ENCODE measurements at regions not wholly inside any gene's neighbourhood (a gene's known extent, or its start where the extent isn't known, plus 50 kb on each side); places are given as distances from the start of the nearest gene placed in this dataset.

DNA sequence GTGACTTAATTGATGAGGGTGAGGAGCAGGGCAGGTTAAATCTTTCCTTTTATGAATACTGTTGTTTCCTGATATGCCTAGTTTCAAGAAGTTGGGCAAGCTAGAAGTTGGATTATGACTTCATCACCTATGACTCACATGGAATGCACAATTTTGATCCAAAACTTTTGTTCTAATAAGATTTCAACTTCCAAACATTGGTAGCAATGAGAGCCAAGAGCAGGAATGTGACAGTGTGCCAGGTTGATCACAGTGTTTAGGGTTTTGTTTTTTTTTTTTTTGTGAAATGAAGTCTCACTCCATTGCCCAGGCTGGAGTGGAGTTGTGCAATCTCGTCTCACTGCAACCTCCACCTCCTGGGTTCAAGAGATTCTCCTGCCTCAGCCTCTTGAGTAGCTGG is 349.4 kb downstream of the DUSP10 start:
- TF ChIP-seq, protein P1, sequence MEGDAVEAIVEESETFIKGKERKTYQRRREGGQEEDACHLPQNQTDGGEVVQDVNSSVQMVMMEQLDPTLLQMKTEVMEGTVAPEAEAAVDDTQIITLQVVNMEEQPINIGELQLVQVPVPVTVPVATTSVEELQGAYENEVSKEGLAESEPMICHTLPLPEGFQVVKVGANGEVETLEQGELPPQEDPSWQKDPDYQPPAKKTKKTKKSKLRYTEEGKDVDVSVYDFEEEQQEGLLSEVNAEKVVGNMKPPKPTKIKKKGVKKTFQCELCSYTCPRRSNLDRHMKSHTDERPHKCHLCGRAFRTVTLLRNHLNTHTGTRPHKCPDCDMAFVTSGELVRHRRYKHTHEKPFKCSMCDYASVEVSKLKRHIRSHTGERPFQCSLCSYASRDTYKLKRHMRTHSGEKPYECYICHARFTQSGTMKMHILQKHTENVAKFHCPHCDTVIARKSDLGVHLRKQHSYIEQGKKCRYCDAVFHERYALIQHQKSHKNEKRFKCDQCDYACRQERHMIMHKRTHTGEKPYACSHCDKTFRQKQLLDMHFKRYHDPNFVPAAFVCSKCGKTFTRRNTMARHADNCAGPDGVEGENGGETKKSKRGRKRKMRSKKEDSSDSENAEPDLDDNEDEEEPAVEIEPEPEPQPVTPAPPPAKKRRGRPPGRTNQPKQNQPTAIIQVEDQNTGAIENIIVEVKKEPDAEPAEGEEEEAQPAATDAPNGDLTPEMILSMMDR (IDR thresholded peaks at IDR 0.05; ENCODE audit: unreplicated experiment in 3 of 3) = no peak
- Mint-ChIP-seq H3K4me1 (no peaks in the 10 kb centered on the region), H3K27ac (no peak overlapping the region), H3K27me3 (ENCODE audit: low read depth) (peaks cover 4% of the 10 kb centered on the region), H3K4me3 (no peak overlapping the region), H3K9me3 (peaks cover 21% of the 10 kb centered on the region), H3K36me3 (ENCODE audit: low read depth) (no peaks in the 10 kb centered on the region)

DNA sequence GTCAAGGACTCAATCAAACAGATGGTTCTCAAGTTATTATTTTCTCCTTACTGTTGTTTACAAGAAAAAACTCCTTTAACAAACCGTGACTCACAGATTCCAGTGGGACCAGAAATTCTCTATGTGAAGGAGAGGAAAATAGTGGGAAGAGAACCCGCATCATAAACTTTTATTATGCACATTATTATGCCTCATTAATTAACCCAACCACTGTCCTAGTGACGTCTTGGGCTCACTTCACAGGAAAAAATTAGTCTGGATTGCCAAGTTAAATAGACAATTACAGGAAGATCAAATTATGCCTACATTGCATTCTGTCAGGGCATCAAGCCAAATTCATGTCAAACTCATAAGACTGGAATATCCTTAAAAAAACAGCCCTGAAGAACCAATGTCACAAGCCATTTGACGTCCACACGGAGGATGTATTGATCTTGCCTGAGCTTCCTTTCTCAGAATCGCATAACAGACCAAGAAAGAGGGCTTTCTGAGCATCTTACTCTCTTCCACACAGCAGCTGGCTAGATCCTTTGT is 347.8 kb downstream of the DUSP10 start:
- TF ChIP-seq, protein P1 (IDR thresholded peaks at IDR 0.05; ENCODE audit: unreplicated experiment in 3 of 3) = no peak
- Mint-ChIP-seq H3K9me3 (peaks cover 22% of the 10 kb centered on the region), H3K36me3 (ENCODE audit: low read depth) (no peaks in the 10 kb centered on the region), H3K4me1 (no peaks in the 10 kb centered on the region), H3K4me3 (no peak overlapping the region), H3K27ac (peak overlapping the region in 1 of 3 experiments; percentile 33), H3K27me3 (ENCODE audit: low read depth) (no peaks in the 10 kb centered on the region)

DNA sequence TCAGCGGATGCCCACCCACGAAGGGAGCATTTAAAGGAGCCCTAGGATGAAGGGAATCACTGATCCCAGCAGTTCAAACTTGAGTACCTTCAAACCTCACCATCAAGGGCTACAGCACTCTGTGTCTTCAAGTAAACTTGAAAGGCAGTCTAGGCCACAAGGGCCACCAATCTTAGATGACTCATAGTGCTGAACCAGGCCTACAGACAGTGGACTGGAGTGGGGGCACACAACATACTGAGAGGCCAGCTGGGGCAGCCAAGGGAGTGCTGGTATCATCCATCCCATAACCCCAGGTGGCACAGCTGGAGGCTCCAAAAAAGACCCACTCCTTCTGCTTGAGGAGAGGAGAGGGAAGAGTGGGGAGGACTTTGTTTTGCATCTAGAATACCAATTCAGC is 345.4 kb downstream of the DUSP10 start:
- H3K9me3 Mint-ChIP-seq = peaks cover 36% of the 10 kb centered on the region
- TF ChIP-seq, protein P1 (IDR thresholded peaks at IDR 0.05; ENCODE audit: unreplicated experiment in 3 of 3) = no peak
- no peaks in the 10 kb centered on the region for H3K27me3 Mint-ChIP-seq (ENCODE audit: low read depth)
- no peaks in the 10 kb centered on the region for H3K4me1 Mint-ChIP-seq
- no peaks in the 10 kb centered on the region for H3K36me3 Mint-ChIP-seq (ENCODE audit: low read depth)
- H3K27ac Mint-ChIP-seq = no peak overlapping the region
- H3K4me3 Mint-ChIP-seq = no peak overlapping the region

DNA sequence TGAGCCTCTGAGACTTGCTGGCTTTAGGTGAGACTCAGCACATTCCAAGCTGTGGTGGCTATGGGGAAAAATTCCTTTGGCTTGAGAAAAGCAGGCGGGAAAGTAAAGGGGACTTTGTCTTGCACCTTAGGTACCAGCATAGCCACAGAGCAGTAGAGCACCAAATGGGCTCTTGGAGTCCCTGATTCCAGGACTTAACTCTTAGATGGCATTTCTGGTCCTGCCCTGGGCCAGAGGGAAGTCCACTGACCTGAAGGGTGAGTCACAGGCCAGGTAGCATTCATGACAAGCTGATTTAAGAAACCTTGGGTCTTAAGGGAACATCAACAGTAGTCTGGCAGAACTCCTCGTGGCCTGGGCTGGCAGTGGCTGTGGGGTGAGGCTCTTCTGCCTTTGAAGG is 344.7 kb downstream of the DUSP10 start:
- Mint-ChIP-seq H3K9me3 (peaks cover 37% of the 10 kb centered on the region), H3K36me3 (ENCODE audit: low read depth) (no peaks in the 10 kb centered on the region), H3K4me1 (no peaks in the 10 kb centered on the region), H3K27ac (no peak overlapping the region), H3K27me3 (ENCODE audit: low read depth) (no peaks in the 10 kb centered on the region), H3K4me3 (no peak overlapping the region)
- TF ChIP-seq, protein P1 (IDR thresholded peaks at IDR 0.05; ENCODE audit: unreplicated experiment in 3 of 3) = no peak

DNA sequence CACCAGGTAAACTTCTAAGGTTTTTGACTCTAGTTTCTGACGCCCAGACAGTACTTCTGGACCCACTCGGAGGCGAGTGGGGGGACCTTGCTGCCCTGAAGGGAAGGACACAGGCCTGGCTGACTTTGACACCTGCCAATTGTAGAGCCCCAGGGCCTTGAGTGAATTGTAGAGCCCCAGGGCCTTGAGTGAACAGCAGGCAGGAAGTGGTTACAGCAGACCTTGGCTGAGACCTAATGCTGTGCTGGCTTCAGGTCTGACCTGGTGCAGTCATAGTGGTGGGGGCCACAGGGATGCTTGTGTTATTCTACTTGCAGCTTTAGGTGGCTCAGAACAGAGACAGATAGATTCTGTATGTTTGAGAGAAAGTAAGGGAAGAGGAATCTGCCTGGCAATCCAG is 344.3 kb downstream of the DUSP10 start:
- no peak overlapping the region for H3K4me3 Mint-ChIP-seq
- H3K27me3 Mint-ChIP-seq (ENCODE audit: low read depth) = no peaks in the 10 kb centered on the region
- no peaks in the 10 kb centered on the region for H3K4me1 Mint-ChIP-seq
- H3K36me3 Mint-ChIP-seq (ENCODE audit: low read depth) = no peaks in the 10 kb centered on the region
- H3K27ac Mint-ChIP-seq = no peak overlapping the region
- H3K9me3 Mint-ChIP-seq = peaks cover 41% of the 10 kb centered on the region
- TF ChIP-seq, protein P1 (IDR thresholded peaks at IDR 0.05; ENCODE audit: unreplicated experiment in 3 of 3) = no peak

DNA sequence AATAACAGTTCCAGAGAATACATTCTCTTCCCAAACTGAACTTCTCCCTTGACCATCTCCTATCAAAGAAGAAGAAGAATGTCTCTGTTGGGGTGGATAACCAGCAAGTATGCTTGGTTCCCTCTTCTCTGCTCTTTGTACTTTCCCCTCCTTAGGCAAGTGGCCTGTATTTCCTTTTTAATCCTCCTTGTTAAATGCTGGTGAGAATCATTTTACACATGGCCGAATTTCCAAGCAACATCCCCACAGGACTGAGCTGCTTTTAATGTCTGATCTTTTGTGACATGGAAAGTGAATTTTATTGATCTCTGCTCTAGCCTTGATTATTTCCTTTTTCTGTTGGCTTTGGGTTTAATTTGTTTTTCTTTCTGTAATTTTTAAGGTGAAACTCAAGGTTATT is 336.7 kb downstream of the DUSP10 start:
- TF ChIP-seq, protein P1 (IDR thresholded peaks at IDR 0.05; ENCODE audit: unreplicated experiment in 3 of 3) = no peak
- no peak overlapping the region for H3K4me3 Mint-ChIP-seq
- no peaks in the 10 kb centered on the region for H3K36me3 Mint-ChIP-seq (ENCODE audit: low read depth)
- peaks cover 3% of the 10 kb centered on the region for H3K27me3 Mint-ChIP-seq (ENCODE audit: low read depth)
- H3K9me3 Mint-ChIP-seq = peaks cover 15% of the 10 kb centered on the region
- H3K4me1 Mint-ChIP-seq = no peaks in the 10 kb centered on the region
- no peak overlapping the region for H3K27ac Mint-ChIP-seq

Data from nephron (organoid).